OCI-LY1 (cell line): ENCODE measurements at regions not wholly inside any gene's neighbourhood (a gene's known extent, or its start where the extent isn't known, plus 50 kb on each side); places are given as distances from the start of the nearest gene placed in this dataset.

ENCODE experiments used
- H2AFZ ChIP-seq: fragments of 200-600 bp; sonication (generic), shearing (Covaris generic); 2 replicates; pipeline ENCODE4 v1.6.0; 2014; ENCODE audit warnings: antibody characterized with exemption, mild to moderate bottlenecking, low read length
- H3F3A ChIP-seq: fragments of 200-600 bp; sonication (generic), shearing (Covaris generic); 2 replicates; pipeline ENCODE4 v1.6.0; 2014; ENCODE audit warnings: mild to moderate bottlenecking, antibody characterized with exemption, low read length, moderate library complexity; ENCODE audit not compliant: insufficient read depth
- H3K27ac ChIP-seq: fragments of 200-600 bp; sonication (generic); 2 replicates; pipeline ENCODE4 v1.5.1; 2014; ENCODE audit warnings: low read length, mixed run types, mild to moderate bottlenecking, low read depth; ENCODE audit not compliant: poor library complexity, severe bottlenecking
- H3K27me3 ChIP-seq: fragments of 200-600 bp; sonication (generic); 2 replicates; pipeline ENCODE4 v1.6.0; 2014; ENCODE audit warnings: antibody characterized with exemption, mild to moderate bottlenecking, low read length, moderate library complexity; ENCODE audit not compliant: insufficient read depth
- H3K36me3 ChIP-seq: fragments of 200-600 bp; sonication (generic); 2 replicates; pipeline ENCODE4 v1.6.1; 2014; ENCODE audit warnings: mild to moderate bottlenecking, antibody characterized with exemption, low read length, moderate library complexity, mixed read lengths; ENCODE audit not compliant: insufficient read depth
- H3K4me1 ChIP-seq: fragments of 200-600 bp; sonication (generic); 2 replicates; pipeline ENCODE4 v1.5.1; 2014; ENCODE audit warnings: mild to moderate bottlenecking, low read length, moderate library complexity; ENCODE audit not compliant: insufficient read depth, severe bottlenecking
- H3K4me2 ChIP-seq: fragments of 200-600 bp; sonication (generic), shearing (Covaris generic); 2 replicates; pipeline ENCODE4 v1.6.1; 2014; ENCODE audit warnings: low read length
- H3K4me3 ChIP-seq: fragments of 200-600 bp; sonication (generic); 2 replicates; pipeline ENCODE4 v1.5.1; 2014; ENCODE audit warnings: low read length, low read depth, mild to moderate bottlenecking, mixed read lengths; ENCODE audit not compliant: poor library complexity, severe bottlenecking
- H3K79me2 ChIP-seq: fragments of 200-600 bp; shearing (Covaris generic); 2 replicates; pipeline ENCODE4 v1.6.1; 2016; ENCODE audit warnings: mixed run types, low read length, mixed read lengths; ENCODE audit not compliant: insufficient read depth
- H3K9ac ChIP-seq: fragments of 200-600 bp; sonication (generic), shearing (Covaris generic); 2 replicates; pipeline ENCODE4 v1.6.1; 2014; ENCODE audit warnings: mild to moderate bottlenecking, low read length, mixed read lengths
- H3K9me2 ChIP-seq: fragments of 200-600 bp; sonication (generic), shearing (Covaris generic); 2 replicates; pipeline ENCODE4 v1.6.1; 2014; ENCODE audit warnings: low read depth, mild to moderate bottlenecking, low read length, mixed read lengths
- H3K9me3 ChIP-seq: fragments of 200-600 bp; shearing (Covaris generic); 2 replicates; pipeline ENCODE4 v1.6.1; 2014; ENCODE audit warnings: low read length, mixed read lengths
- H4K20me1 ChIP-seq: fragments of 200-600 bp; sonication (generic), shearing (Covaris generic); 2 replicates; pipeline ENCODE4 v1.6.0; 2016; ENCODE audit warnings: mild to moderate bottlenecking, low read length; ENCODE audit not compliant: insufficient read depth
- CTCF ChIP-seq: fragments of 200-600 bp; sonication (generic), shearing (Covaris generic); IDR thresholded peaks from 2 replicates; pipeline ENCODE4 v1.5.1; 2017; ENCODE audit warnings: mild to moderate bottlenecking, antibody characterized with exemption, low read length, moderate library complexity, mixed read lengths
- EZH2 ChIP-seq: fragments of 200-600 bp; sonication (generic), shearing (Covaris generic); IDR thresholded peaks from 2 replicates; pipeline ENCODE4 v1.8.0; 2017; ENCODE audit warnings: borderline replicate concordance, mixed run types, mild to moderate bottlenecking, antibody characterized with exemption, low read length, moderate library complexity, mixed read lengths

GRCh38 chr18:30333310-30333709 is 709.2 kb downstream of the DSC3 start:
- no peaks in the 10 kb centered on the region for H3K9me3 ChIP-seq
- no peak overlapping the region for H3K27ac ChIP-seq
- no peaks in the 10 kb centered on the region for H4K20me1 ChIP-seq
- no peaks in the 10 kb centered on the region for H3K36me3 ChIP-seq
- no peak overlapping the region for H2AFZ ChIP-seq
- H3F3A ChIP-seq, result no peaks in the 10 kb centered on the region
- no peaks in the 10 kb centered on the region for H3K4me1 ChIP-seq
- TF ChIP-seq CTCF, result no peak
- no peak for TF ChIP-seq EZH2
- no peak overlapping the region for H3K4me2 ChIP-seq
- no peaks in the 10 kb centered on the region for H3K9me2 ChIP-seq
- H3K4me3 ChIP-seq, result no peak overlapping the region
- no peaks in the 10 kb centered on the region for H3K27me3 ChIP-seq
- no peak overlapping the region for H3K9ac ChIP-seq
- no peaks in the 10 kb centered on the region for H3K79me2 ChIP-seq

GRCh38 chr18:30328839-30329238 is 713.7 kb downstream of the DSC3 start:
- Histone ChIP-seq H3K79me2 (no peaks in the 10 kb centered on the region), H3K27ac (no peak overlapping the region), H3K36me3 (no peaks in the 10 kb centered on the region), H3K27me3 (no peaks in the 10 kb centered on the region), H3K9ac (no peak overlapping the region), H3K4me3 (no peak overlapping the region), H3F3A (no peaks in the 10 kb centered on the region), H3K9me2 (no peaks in the 10 kb centered on the region), H3K4me1 (no peaks in the 10 kb centered on the region), H2AFZ (no peak overlapping the region), H4K20me1 (no peaks in the 10 kb centered on the region), H3K9me3 (no peaks in the 10 kb centered on the region), H3K4me2 (no peak overlapping the region)
- TF ChIP-seq CTCF, result no peak
- TF ChIP-seq EZH2, result no peak

GRCh38 chr18:30302181-30302580 is 740.4 kb downstream of the DSC3 start:
- TF ChIP-seq EZH2 (no peak), CTCF (no peak)
- no peak overlapping the region for H2AFZ ChIP-seq
- H3K9me3 ChIP-seq, result no peaks in the 10 kb centered on the region
- no peak overlapping the region for H3K27ac ChIP-seq
- H3K36me3 ChIP-seq, result no peaks in the 10 kb centered on the region
- no peak overlapping the region for H3K9ac ChIP-seq
- H3F3A ChIP-seq, result no peaks in the 10 kb centered on the region
- no peaks in the 10 kb centered on the region for H3K79me2 ChIP-seq
- no peaks in the 10 kb centered on the region for H3K4me1 ChIP-seq
- no peak overlapping the region for H3K4me3 ChIP-seq
- no peaks in the 10 kb centered on the region for H3K9me2 ChIP-seq
- no peak overlapping the region for H3K4me2 ChIP-seq
- H3K27me3 ChIP-seq, result no peaks in the 10 kb centered on the region
- no peaks in the 10 kb centered on the region for H4K20me1 ChIP-seq
